Stomach (tissue), 8 donors: ENCODE measurements at regions not wholly inside any gene's neighbourhood (a gene's known extent, or its start where the extent isn't known, plus 50 kb on each side); places are given as distances from the start of the nearest gene placed in this dataset.

Experiments
- DNase-seq, 2 donors: peaks; one replicate each; pipeline versions ENCODE4 v3.0.0 to v3.0.0-alpha.2; 2013 to 2019
- H3K27ac ChIP-seq, 5 donors: fragments of 200-600 bp in 4 of 5; sonication (generic) in 4 of 5; one replicate each; pipeline ENCODE4 v1.5.1; 2013 to 2019; ENCODE audit warnings: mild to moderate bottlenecking in 1 of 5, moderate library complexity in 1 of 5
- H3K27me3 ChIP-seq, 3 donors: fragments of 200-600 bp; sonication (generic); one replicate each; pipeline ENCODE4 v1.5.1; 2017 to 2019; ENCODE audit warnings: mixed run types in 1 of 3
- H3K36me3 ChIP-seq, 4 donors: fragments of 200-600 bp; sonication (generic); 1 replicate in 3 of 4; 2 replicates in 1 of 4; pipeline ENCODE4 v1.5.1; 2016 to 2019
- H3K4me1 ChIP-seq, 4 donors: fragments of 200-600 bp; sonication (generic); one replicate each; pipeline ENCODE4 v1.5.1; 2016 to 2019
- H3K4me3 ChIP-seq, 4 donors: fragments of 200-600 bp; sonication (generic) in 3 of 4; one replicate each; pipeline ENCODE4 v1.5.1; 2016 to 2019; ENCODE audit warnings: mild to moderate bottlenecking in 1 of 4
- H3K9me3 ChIP-seq, 4 donors: fragments of 200-600 bp; sonication (generic); one replicate each; pipeline ENCODE4 v1.5.1; 2016 to 2019
- EP300 ChIP-seq: sonication (generic); formaldehyde crosslinking; IDR thresholded peaks from one replicate; pipeline ENCODE4 v1.6.1; 2017; ENCODE audit warnings: antibody characterized with exemption
- POLR2A ChIP-seq, 4 donors: fragments of 450-650 bp; IDR thresholded peaks; one replicate each; pipeline ENCODE4 v1.6.1; 2016; ENCODE audit warnings: antibody characterized with exemption in 4 of 4, control low read depth in 2 of 4, mild to moderate bottlenecking in 1 of 4, moderate library complexity in 1 of 4
- POLR2AphosphoS5 ChIP-seq, 3 donors: sonication (generic); formaldehyde crosslinking; IDR thresholded peaks; one replicate each; pipeline ENCODE4 v1.6.1; 2016; ENCODE audit warnings: antibody characterized with exemption in 3 of 3
- WGBS, 5 donors: extraction: QIAGEN DNeasy Blood & Tissue Kit in 3 of 5; methylation state at CpG; one replicate each; pipeline versions ENCODE4 v1.1.5 to v1.1.7; 2013 to 2018; 5-methylcytosine and 5-hydroxymethylcytosine counted together
- intact Hi-C: fragments of 100-400 bp; cut with DNase I; formaldehyde crosslinking; loops from one replicate; pipeline ENCODE4 v1.15.1; 2023; ENCODE audit warnings: low total_unique reads
- TF ChIP-seq, protein P1 (sequence below), 7 experiments: fragments of 450-650 bp in 4 of 7; fragments of 200-600 bp in 3 of 7; sonication (generic) in 3 of 7; IDR thresholded peaks; one replicate each; pipeline ENCODE4 v1.5.1; 2016 to 2019; ENCODE audit warnings: antibody characterized with exemption in 7 of 7, control low read depth in 2 of 7, mild to moderate bottlenecking in 1 of 7
- donor health status: healthy with polysubstance abuse.
- donor health status: Bipolar disorder and iron deficiency.
- donor health status: healthy.

DNA sequence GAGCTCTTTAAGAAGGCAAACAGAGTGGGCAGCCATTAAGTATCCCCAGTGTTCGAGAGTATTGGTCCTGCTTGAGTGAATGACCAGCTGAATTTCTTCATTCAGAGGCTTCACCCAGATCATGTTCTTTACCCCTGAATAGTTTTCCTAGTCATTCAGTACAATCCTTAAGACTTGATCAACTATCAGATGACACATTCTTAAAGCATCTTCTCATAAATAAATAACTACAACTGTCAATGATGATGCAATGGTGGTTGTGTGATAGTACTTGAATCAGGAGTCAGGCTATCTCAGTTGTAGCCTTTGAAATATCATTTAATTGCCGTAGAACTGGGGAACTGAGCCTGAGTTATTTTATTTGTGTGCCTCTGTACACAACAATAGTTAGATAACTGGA lies 416.8 kb upstream of the CCL2 start:
- Histone ChIP-seq H3K36me3 (no peaks in the 10 kb centered on the region), H3K9me3 (no peaks in the 10 kb centered on the region), H3K4me3 (no peak overlapping the region), H3K27me3 (peaks cover 0 to 17% (median 0%) of the 10 kb centered on the region in 3 donors), H3K4me1 (no peaks in the 10 kb centered on the region), H3K27ac (no peak overlapping the region)
- no peak for DNase-seq
- TF ChIP-seq, protein P1, sequence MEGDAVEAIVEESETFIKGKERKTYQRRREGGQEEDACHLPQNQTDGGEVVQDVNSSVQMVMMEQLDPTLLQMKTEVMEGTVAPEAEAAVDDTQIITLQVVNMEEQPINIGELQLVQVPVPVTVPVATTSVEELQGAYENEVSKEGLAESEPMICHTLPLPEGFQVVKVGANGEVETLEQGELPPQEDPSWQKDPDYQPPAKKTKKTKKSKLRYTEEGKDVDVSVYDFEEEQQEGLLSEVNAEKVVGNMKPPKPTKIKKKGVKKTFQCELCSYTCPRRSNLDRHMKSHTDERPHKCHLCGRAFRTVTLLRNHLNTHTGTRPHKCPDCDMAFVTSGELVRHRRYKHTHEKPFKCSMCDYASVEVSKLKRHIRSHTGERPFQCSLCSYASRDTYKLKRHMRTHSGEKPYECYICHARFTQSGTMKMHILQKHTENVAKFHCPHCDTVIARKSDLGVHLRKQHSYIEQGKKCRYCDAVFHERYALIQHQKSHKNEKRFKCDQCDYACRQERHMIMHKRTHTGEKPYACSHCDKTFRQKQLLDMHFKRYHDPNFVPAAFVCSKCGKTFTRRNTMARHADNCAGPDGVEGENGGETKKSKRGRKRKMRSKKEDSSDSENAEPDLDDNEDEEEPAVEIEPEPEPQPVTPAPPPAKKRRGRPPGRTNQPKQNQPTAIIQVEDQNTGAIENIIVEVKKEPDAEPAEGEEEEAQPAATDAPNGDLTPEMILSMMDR (IDR thresholded peaks at IDR 0.05): no peak
- TF ChIP-seq EP300 (no peak), POLR2A (IDR thresholded peaks at IDR 0.05) (no peak), POLR2AphosphoS5 (IDR thresholded peaks at IDR 0.05) (no peak)
- 65 to 75% (median 75%) methylated on average over 2 of the region's 2 CpGs for WGBS, 5 donors
- intact Hi-C loops: no loop called here

GRCh38 chr17:33847900-33848299 lies 407.2 kb upstream of the CCL2 start:
- WGBS, 5 donors: 27 to 67% (median 55%) methylated on average over 3 to 4 of the region's 4 CpGs
- intact Hi-C loops: no loop called here
- no peak for DNase-seq
- H3K9me3 ChIP-seq: no peaks in the 10 kb centered on the region
- H3K27ac ChIP-seq: no peak overlapping the region
- no peaks in the 10 kb centered on the region for H3K27me3 ChIP-seq
- no peaks in the 10 kb centered on the region for H3K4me1 ChIP-seq
- H3K4me3 ChIP-seq: no peak overlapping the region
- no peaks in the 10 kb centered on the region for H3K36me3 ChIP-seq
- TF ChIP-seq EP300 (no peak), POLR2A (IDR thresholded peaks at IDR 0.05) (no peak), POLR2AphosphoS5 (IDR thresholded peaks at IDR 0.05) (no peak)
- TF ChIP-seq, protein P1 (IDR thresholded peaks at IDR 0.05): no peak

GRCh38 chr17:33848433-33848832 lies 406.7 kb upstream of the CCL2 start:
- no peak for DNase-seq
- Histone ChIP-seq H3K36me3 (no peaks in the 10 kb centered on the region), H3K4me1 (no peaks in the 10 kb centered on the region), H3K27ac (no peak overlapping the region), H3K4me3 (no peak overlapping the region), H3K27me3 (no peaks in the 10 kb centered on the region), H3K9me3 (no peaks in the 10 kb centered on the region)
- WGBS, 5 donors: 56 to 67% (median 64%) methylated on average over 3 of the region's 3 CpGs
- TF ChIP-seq POLR2AphosphoS5 (IDR thresholded peaks at IDR 0.05): no peak
- TF ChIP-seq EP300: no peak
- TF ChIP-seq POLR2A (IDR thresholded peaks at IDR 0.05): no peak
- TF ChIP-seq, protein P1 (IDR thresholded peaks at IDR 0.05): no peak
- intact Hi-C loops: no loop called here

DNA sequence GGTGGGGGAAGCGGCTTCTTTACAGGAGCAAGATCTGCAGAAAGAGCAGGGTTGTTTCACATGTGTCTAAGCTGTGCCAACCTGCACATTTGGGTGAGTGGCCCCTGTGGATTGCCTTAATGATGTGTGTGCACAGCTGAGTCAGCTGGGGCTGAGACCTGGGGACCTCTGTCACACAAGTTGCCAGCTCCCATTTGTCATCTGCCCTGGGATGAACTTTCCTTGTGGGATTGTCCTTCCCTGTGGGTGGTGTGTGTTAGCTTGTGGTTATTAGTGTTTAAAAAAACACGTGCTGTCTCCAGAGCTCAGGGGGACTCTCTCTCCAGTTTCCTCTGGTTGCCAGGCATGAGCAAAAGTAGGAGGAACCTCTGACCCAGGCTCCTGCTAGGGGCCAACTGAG lies 400.5 kb upstream of the CCL2 start:
- H3K4me1 ChIP-seq: no peaks in the 10 kb centered on the region
- WGBS, 5 donors: 45 to 65% (median 52%) methylated on average over 2 of the region's 2 CpGs
- no peak overlapping the region for H3K4me3 ChIP-seq
- H3K27ac ChIP-seq: no peak overlapping the region
- TF ChIP-seq, protein P1 (IDR thresholded peaks at IDR 0.05): no peak
- no peak for TF ChIP-seq EP300
- no peak for TF ChIP-seq POLR2A (IDR thresholded peaks at IDR 0.05)
- no peak for TF ChIP-seq POLR2AphosphoS5 (IDR thresholded peaks at IDR 0.05)
- DNase-seq: no peak
- peaks cover 0 to 5% (median 0%) of the 10 kb centered on the region in 3 donors for H3K27me3 ChIP-seq
- H3K36me3 ChIP-seq: no peaks in the 10 kb centered on the region
- no peaks in the 10 kb centered on the region for H3K9me3 ChIP-seq
- intact Hi-C loops: no loop called here
